Spleen (tissue), 11 donors: ENCODE measurements at regions not wholly inside any gene's neighbourhood (a gene's known extent, or its start where the extent isn't known, plus 50 kb on each side); places are given as distances from the start of the nearest gene placed in this dataset.

Experiments used
- DNase-seq: peaks from one replicate; pipeline ENCODE4 v3.0.0-alpha.2; 2020
- H3K27ac ChIP-seq, 8 donors: fragments of 200-600 bp; sonication (generic) in 7 of 8; 1 replicate in 4 of 8; 2 replicates in 4 of 8; pipeline versions ENCODE4 v1.5.0 to v1.8.0; 2016 to 2021; ENCODE audit warnings: inconsistent platforms in 4 of 8, mild to moderate bottlenecking in 4 of 8, moderate library complexity in 1 of 8
- H3K27me3 ChIP-seq, 7 donors: fragments of 200-600 bp; sonication (generic) in 6 of 7; replicated peaks in 1 of 7; 1 replicate in 4 of 7; 2 replicates in 3 of 7; pipeline versions ENCODE4 v1.5.0 to v1.8.0; 2016 to 2021; ENCODE audit warnings: inconsistent platforms in 3 of 7, mild to moderate bottlenecking in 1 of 7
- H3K36me3 ChIP-seq, 6 donors: fragments of 200-600 bp; sonication (generic) in 5 of 6; 1 replicate in 4 of 6; 2 replicates in 2 of 6; pipeline versions ENCODE4 v1.5.0 to v1.8.0; 2016 to 2021; ENCODE audit warnings: inconsistent platforms in 2 of 6
- H3K4me1 ChIP-seq, 6 donors: fragments of 200-600 bp; sonication (generic) in 5 of 6; 1 replicate in 3 of 6; 2 replicates in 3 of 6; pipeline versions ENCODE4 v1.5.0 to v1.8.0; 2016 to 2021; ENCODE audit warnings: inconsistent platforms in 3 of 6
- H3K4me3 ChIP-seq, 8 donors: fragments of 200-600 bp; sonication (generic) in 7 of 8; 1 replicate in 4 of 8; 2 replicates in 4 of 8; pipeline versions ENCODE4 v1.5.0 to v1.8.0; 2016 to 2021; ENCODE audit warnings: inconsistent platforms in 4 of 8, mild to moderate bottlenecking in 4 of 8, moderate library complexity in 2 of 8
- H3K9me3 ChIP-seq, 8 donors: fragments of 200-600 bp; sonication (generic) in 7 of 8; 1 replicate in 4 of 8; 2 replicates in 4 of 8; pipeline versions ENCODE4 v1.5.0 to v1.8.0; 2016 to 2021; ENCODE audit warnings: inconsistent platforms in 4 of 8
- CTCF ChIP-seq, 11 experiments: fragments of 200-600 bp in 7 of 11; fragments of 450-650 bp in 4 of 11; sonication (generic) in 4 of 11; IDR thresholded peaks in 8 of 11; conservative IDR thresholded peaks in 3 of 11; 1 replicate in 7 of 11; 2 replicates in 4 of 11; pipeline versions ENCODE4 v1.4.0 to v1.8.0; 2016 to 2021; ENCODE audit warnings: antibody characterized with exemption in 11 of 11, inconsistent platforms in 4 of 11, mild to moderate bottlenecking in 1 of 11
- POLR2A ChIP-seq, 3 donors: fragments of 450-650 bp; IDR thresholded peaks; one replicate each; pipeline ENCODE4 v1.5.1; 2017; ENCODE audit warnings: antibody characterized with exemption in 3 of 3, mild to moderate bottlenecking in 1 of 3
- POLR2AphosphoS5 ChIP-seq, 3 donors: sonication (generic); formaldehyde crosslinking; IDR thresholded peaks; one replicate each; pipeline ENCODE4 v1.5.1; 2017; ENCODE audit warnings: antibody characterized with exemption in 3 of 3
- WGBS, 5 donors: extraction: QIAGEN DNeasy Blood & Tissue Kit in 3 of 5; methylation state at CpG; one replicate each; pipeline versions ENCODE4 v1.1.5 to v1.1.7; 2013 to 2018; 5-methylcytosine and 5-hydroxymethylcytosine counted together
- intact Hi-C: fragments of 100-400 bp; cut with DNase I; formaldehyde crosslinking; loops from one replicate; pipeline ENCODE4 v1.15.0; 2023; ENCODE audit warnings: low total_unique reads
- donor health status: healthy with polysubstance abuse.
- donor health status: DM: no; HTN: no; CAD: no; lungs with moderate emphysema.
- donor health status: DM: no; HTN: no; CAD: no.
- donor health status: Bipolar disorder and iron deficiency.
- donor health status: healthy.
- donor health status: DM: no; HTN: no; CAD: no.
- donor health status: DM: yes; HTN: yes; CAD: no.

DNA sequence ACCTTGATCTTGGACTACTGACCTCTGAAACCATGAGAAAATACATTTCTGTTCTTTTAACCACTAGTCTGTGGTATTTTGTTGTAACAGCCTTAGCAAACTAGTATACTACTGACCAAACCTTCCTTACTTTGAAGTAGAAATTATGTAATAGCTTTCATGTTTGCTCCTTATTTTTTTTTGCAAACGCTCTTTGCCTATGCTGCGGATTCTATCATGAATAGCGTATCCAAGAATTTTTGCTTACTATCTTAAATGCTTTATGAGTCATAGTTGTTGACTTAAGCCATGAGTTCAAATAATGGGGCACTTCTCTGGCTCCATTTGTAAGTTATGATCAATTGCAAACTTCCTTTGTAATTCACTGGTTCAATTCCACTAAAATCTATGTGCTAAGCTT, 154.8 kb upstream of the CYLC2 start:
- Histone ChIP-seq H3K9me3 (no peaks in the 10 kb centered on the region), H3K4me3 (no peak overlapping the region), H3K36me3 (no peaks in the 10 kb centered on the region), H3K27me3 (no peaks in the 10 kb centered on the region), H3K4me1 (no peaks in the 10 kb centered on the region), H3K27ac (no peak overlapping the region)
- intact Hi-C loops: no loop called here
- TF ChIP-seq POLR2AphosphoS5 (IDR thresholded peaks at IDR 0.05) (no peak), CTCF (IDR thresholded peaks at IDR 0.05 in 8 of 11, conservative IDR thresholded peaks at IDR 0.05 in 3 of 11) (no peak), POLR2A (IDR thresholded peaks at IDR 0.05) (no peak)
- WGBS, 5 donors: 89 to 94% (median 91%) methylated on average over 3 of the region's 3 CpGs
- DNase-seq: no peak

- no peaks in the 10 kb centered on the region for H3K4me1 ChIP-seq
- H3K27me3 ChIP-seq: no peaks in the 10 kb centered on the region
- H3K9me3 ChIP-seq: no peaks in the 10 kb centered on the region
- no peaks in the 10 kb centered on the region for H3K36me3 ChIP-seq
- intact Hi-C loops: no loop called here
- H3K4me3 ChIP-seq: no peak overlapping the region
- no peak for DNase-seq
- no peak overlapping the region for H3K27ac ChIP-seq
- WGBS, 5 donors: 68 to 89% (median 81%) methylated on average over 3 of the region's 3 CpGs
- TF ChIP-seq POLR2AphosphoS5 (IDR thresholded peaks at IDR 0.05) (no peak), CTCF (IDR thresholded peaks at IDR 0.05 in 8 of 11, conservative IDR thresholded peaks at IDR 0.05 in 3 of 11) (no peak), POLR2A (IDR thresholded peaks at IDR 0.05) (no peak)
Observed at GRCh38 chr9:102832814-102833213, 162.3 kb upstream of the CYLC2 start.

DNA sequence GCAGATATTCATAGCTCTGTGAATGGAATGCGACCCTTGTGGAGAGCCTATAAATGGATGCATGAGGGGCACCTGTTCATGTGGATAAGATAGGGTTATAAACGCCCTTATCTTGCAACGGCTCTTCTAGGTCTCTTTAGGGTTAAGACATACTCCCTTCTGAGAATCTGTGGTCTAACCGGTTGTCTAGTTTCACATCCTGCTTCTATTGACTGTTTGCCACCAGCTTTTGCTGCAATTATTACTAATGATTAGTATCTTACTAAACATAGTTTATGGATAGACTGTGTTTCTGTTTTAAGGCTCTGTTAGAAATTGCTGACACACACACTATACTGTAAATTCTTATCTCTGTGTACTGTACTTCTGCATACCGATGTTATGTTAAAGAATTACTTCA, 198.9 kb upstream of the CYLC2 start:
- Histone ChIP-seq H3K4me1 (no peaks in the 10 kb centered on the region), H3K4me3 (no peak overlapping the region), H3K27me3 (no peaks in the 10 kb centered on the region), H3K27ac (no peak overlapping the region), H3K36me3 (no peaks in the 10 kb centered on the region), H3K9me3 (peaks cover 0 to 8% (median 3%) of the 10 kb centered on the region in 8 donors)
- TF ChIP-seq POLR2A (IDR thresholded peaks at IDR 0.05) (no peak), POLR2AphosphoS5 (IDR thresholded peaks at IDR 0.05) (no peak), CTCF (IDR thresholded peaks at IDR 0.05 in 8 of 11, conservative IDR thresholded peaks at IDR 0.05 in 3 of 11) (no peak)
- 75 to 87% (median 79%) methylated on average over 5 of the region's 5 CpGs for WGBS, 5 donors
- intact Hi-C loops: no loop called here
- no peak for DNase-seq

DNA sequence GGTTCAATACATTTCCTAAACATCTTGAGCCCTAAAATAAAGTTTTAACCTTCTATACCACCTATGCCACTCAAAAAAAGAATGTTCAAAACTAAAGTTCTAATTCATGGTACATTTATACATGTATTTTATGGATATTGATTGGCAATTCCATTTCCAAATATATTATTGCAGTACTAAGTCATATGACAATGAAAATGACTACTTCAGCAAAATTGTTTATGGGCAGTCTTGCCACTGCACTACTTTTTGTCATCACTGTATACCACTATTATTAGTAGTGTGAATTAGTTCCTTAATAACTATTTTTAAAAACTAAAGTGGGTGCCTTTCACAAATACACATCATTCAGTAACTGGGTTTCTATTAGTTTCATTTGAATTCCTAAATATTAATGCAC, 199.6 kb upstream of the CYLC2 start:
- Histone ChIP-seq H3K27me3 (no peaks in the 10 kb centered on the region), H3K27ac (no peak overlapping the region), H3K4me3 (no peak overlapping the region), H3K36me3 (no peaks in the 10 kb centered on the region), H3K9me3 (peaks cover 0 to 8% (median 3%) of the 10 kb centered on the region in 8 donors), H3K4me1 (no peaks in the 10 kb centered on the region)
- no peak for DNase-seq
- no peak for TF ChIP-seq CTCF (IDR thresholded peaks at IDR 0.05 in 8 of 11, conservative IDR thresholded peaks at IDR 0.05 in 3 of 11)
- no peak for TF ChIP-seq POLR2A (IDR thresholded peaks at IDR 0.05)
- no peak for TF ChIP-seq POLR2AphosphoS5 (IDR thresholded peaks at IDR 0.05)
- intact Hi-C loops: no loop called here
